HCT116 (cell line): ENCODE measurements at regions not wholly inside any gene's neighbourhood (a gene's known extent, or its start where the extent isn't known, plus 50 kb on each side); places are given as distances from the start of the nearest gene placed in this dataset.

ENCODE experiments used
- ATAC-seq: fragments of 200-7000 bp; cut with Tn5 transposase; 2 replicates; pipeline ENCODE4 v1.9.1; 2020; ENCODE audit warnings: mild to moderate bottlenecking, moderate library complexity
- BruUV-seq: library from RNA; stranded (reverse); fragments of 400-500 nt; replicated peaks from 2 replicates; lab custom pipeline; 2021; lab: Mats Ljungman, UMichigan
- CTCF ChIA-PET: fragments of 300-600 bp; sonication (Branson Sonifier 250); formaldehyde crosslinking; loops from one replicate; lab custom pipeline; 2021; ENCODE audit warnings: antibody characterized with exemption; lab: Charles Lee
- POLR2A ChIA-PET: fragments of 300-600, 350-600 bp; sonication (Branson Sonifier 250); formaldehyde crosslinking; loops from one replicate; lab custom pipeline; 2021; ENCODE audit warnings: antibody characterized with exemption; lab: Charles Lee
- RAD21 ChIA-PET, 2 experiments: fragments of 300-600 bp; sonication (Branson Sonifier 250); formaldehyde crosslinking; loops; one replicate each; lab custom pipeline; 2023; ENCODE audit warnings: low total read pairs in 2 of 2; ENCODE audit not compliant: uncharacterized antibody in 2 of 2, unreplicated experiment in 2 of 2, low non-redundant PET in 1 of 2; lab: Charles Lee
- DNase-seq: peaks from one replicate; pipeline ENCODE4 v3.0.0-alpha.2; 2010; ENCODE audit warnings: low read depth, low spot score
- H2AFZ ChIP-seq: fragments of 200-600 bp; shearing (Covaris generic), sonication (generic); 2 replicates; pipeline ENCODE4 v1.6.1; 2017; ENCODE audit warnings: low read depth, mixed run types, mixed read lengths, antibody characterized with exemption, low read length; ENCODE audit not compliant: poor library complexity, severe bottlenecking
- H3K27ac ChIP-seq: 2 replicates; pipeline ENCODE4 v1.5.1; 2012; ENCODE audit warnings: low read depth, low read length
- H3K27me3 ChIP-seq: fragments of 200-600 bp; sonication (generic); 2 replicates; pipeline ENCODE4 v1.6.1; 2016; ENCODE audit warnings: mixed run types, low read length, mixed read lengths; ENCODE audit not compliant: insufficient read depth
- H3K36me3 ChIP-seq, 2 experiments: fragments of 200-500 bp in 1 of 2; fragments of 200-600 bp in 1 of 2; sonication (Bioruptor generic) in 1 of 2; sonication (generic) in 1 of 2; 2 replicates each; pipeline versions ENCODE4 v1.5.1 to v1.6.1; 2014 to 2016; ENCODE audit warnings: low read length in 2 of 2, inconsistent platforms in 1 of 2, mixed read lengths in 1 of 2, mixed run types in 1 of 2; ENCODE audit not compliant: insufficient read depth in 2 of 2, control insufficient read depth in 1 of 2
- H3K4me1 ChIP-seq, 2 experiments: fragments of 200-600 bp in 1 of 2; sonication (generic) in 1 of 2; 2 replicates each; pipeline versions ENCODE4 v1.5.1 to v1.6.1; 2012 to 2017; ENCODE audit warnings: low read length in 2 of 2, inconsistent platforms in 1 of 2, mild to moderate bottlenecking in 1 of 2, mixed read lengths in 1 of 2, mixed run types in 1 of 2, moderate library complexity in 1 of 2; ENCODE audit not compliant: insufficient read depth in 2 of 2, control insufficient read depth in 1 of 2
- H3K4me2 ChIP-seq: fragments of 200-600 bp; sonication (generic); 2 replicates; pipeline ENCODE4 v1.6.1; 2017; ENCODE audit warnings: mixed run types, low read length, mixed read lengths
- H3K4me3 ChIP-seq, 2 experiments: fragments of 200-600 bp in 1 of 2; sonication (generic) in 1 of 2; replicated peaks in 1 of 2; 2 replicates each; pipeline ENCODE4 v1.5.1; 2011 to 2016; ENCODE audit warnings: low read length in 2 of 2, control low read depth in 1 of 2, low read depth in 1 of 2, mild to moderate bottlenecking in 1 of 2, mixed read lengths in 1 of 2, mixed run types in 1 of 2
- H3K79me2 ChIP-seq: fragments of 200-600 bp; sonication (generic); 2 replicates; pipeline ENCODE4 v1.6.1; 2017; ENCODE audit warnings: mild to moderate bottlenecking, mixed run types, low read length, moderate library complexity, mixed read lengths; ENCODE audit not compliant: insufficient read depth
- H3K9ac ChIP-seq: fragments of 200-600 bp; sonication (generic); 2 replicates; pipeline ENCODE4 v1.6.1; 2016; ENCODE audit warnings: low read length, mixed read lengths
- H3K9me2 ChIP-seq: fragments of 200-600 bp; sonication (generic), shearing (Covaris generic); 2 replicates; pipeline ENCODE4 v1.6.1; 2017; ENCODE audit warnings: mixed run types, mild to moderate bottlenecking, moderate library complexity; ENCODE audit not compliant: insufficient read depth
- H3K9me3 ChIP-seq, 2 experiments: fragments of 200-500 bp in 1 of 2; fragments of 200-600 bp in 1 of 2; sonication (Bioruptor generic) in 1 of 2; sonication (generic) in 1 of 2; 2 replicates each; pipeline ENCODE4 v1.6.1; 2014 to 2017; ENCODE audit warnings: low read length in 2 of 2, mixed read lengths in 2 of 2, inconsistent platforms in 1 of 2, low read depth in 1 of 2, mild to moderate bottlenecking in 1 of 2, mixed run types in 1 of 2, moderate library complexity in 1 of 2; ENCODE audit not compliant: control insufficient read depth in 1 of 2, insufficient read depth in 1 of 2
- H4K20me1 ChIP-seq: fragments of 200-600 bp; sonication (generic), shearing (Covaris generic); 2 replicates; pipeline ENCODE4 v1.6.1; 2017; ENCODE audit warnings: mixed run types, mild to moderate bottlenecking, moderate library complexity; ENCODE audit not compliant: insufficient read depth
- ATF3 ChIP-seq: IDR thresholded peaks from 2 replicates; pipeline ENCODE4 v1.6.1; 2012
- CBX3 ChIP-seq: IDR thresholded peaks from 2 replicates; pipeline ENCODE4 v1.6.1; 2012; ENCODE audit warnings: low read depth
- CEBPB ChIP-seq: IDR thresholded peaks from 2 replicates; pipeline ENCODE4 v1.6.1; 2012; ENCODE audit warnings: low read depth
- CTCF ChIP-seq, 3 experiments: fragments of 200-600 bp in 1 of 3; sonication (generic) in 1 of 3; IDR thresholded peaks in 2 of 3; conservative IDR thresholded peaks in 1 of 3; 2 replicates each; pipeline ENCODE4 v1.5.1; 2012 to 2017; ENCODE audit warnings: low read depth in 2 of 3, low read length in 2 of 3, antibody characterized with exemption in 1 of 3, borderline replicate concordance in 1 of 3, control low read depth in 1 of 3, mild to moderate bottlenecking in 1 of 3, mixed read lengths in 1 of 3, mixed run types in 1 of 3, moderate library complexity in 1 of 3; ENCODE audit not compliant: insufficient read depth in 1 of 3
- EGR1 ChIP-seq: IDR thresholded peaks from 2 replicates; pipeline ENCODE4 v1.6.1; 2012; ENCODE audit warnings: low read depth
- EZH2 ChIP-seq: fragments of 200-600 bp; sonication (generic); IDR thresholded peaks from 2 replicates; pipeline ENCODE4 v1.6.1; 2017; ENCODE audit warnings: antibody characterized with exemption, mixed run types
- EZH2phosphoT487 ChIP-seq: fragments of 200-600 bp; IDR thresholded peaks from 2 replicates; pipeline ENCODE4 v1.6.1; 2018; ENCODE audit warnings: antibody characterized with exemption, borderline replicate concordance
- FOSL1 ChIP-seq: IDR thresholded peaks from 2 replicates; pipeline ENCODE4 v1.6.1; 2012; ENCODE audit warnings: low read depth
- JUND ChIP-seq: IDR thresholded peaks from 2 replicates; pipeline ENCODE4 v1.6.1; 2012
- MAX ChIP-seq: IDR thresholded peaks from 2 replicates; pipeline ENCODE4 v1.6.1; 2012
- POLR2A ChIP-seq: IDR thresholded peaks from 2 replicates; pipeline ENCODE4 v1.7.0; 2011; ENCODE audit warnings: borderline replicate concordance; ENCODE audit not compliant: insufficient read depth, insufficient read length; ENCODE audit errors: extremely low read depth
- POLR2AphosphoS5 ChIP-seq: IDR thresholded peaks from 2 replicates; pipeline ENCODE4 v1.6.1; 2011; ENCODE audit warnings: mild to moderate bottlenecking, low read depth, low read length, moderate library complexity
- RAD21 ChIP-seq: IDR thresholded peaks from 2 replicates; pipeline ENCODE4 v1.6.1; 2012; ENCODE audit warnings: low read depth, mild to moderate bottlenecking
- REST ChIP-seq: IDR thresholded peaks from 2 replicates; pipeline ENCODE4 v1.6.1; 2012; ENCODE audit warnings: low read depth
- SIN3A ChIP-seq: IDR thresholded peaks from 2 replicates; pipeline ENCODE4 v1.6.1; 2012; ENCODE audit warnings: low read depth
- SRF ChIP-seq: IDR thresholded peaks from 2 replicates; pipeline ENCODE4 v1.6.1; 2012; ENCODE audit warnings: low read depth
- TCF7L2 ChIP-seq: IDR thresholded peaks from 2 replicates; pipeline ENCODE4 v1.7.0; 2011; ENCODE audit warnings: borderline replicate concordance, inconsistent platforms; ENCODE audit not compliant: insufficient read depth, insufficient read length; ENCODE audit errors: extremely low read depth
- YY1 ChIP-seq: IDR thresholded peaks from 2 replicates; pipeline ENCODE4 v1.6.1; 2011; ENCODE audit warnings: low read length, low read depth, moderate library complexity, mild to moderate bottlenecking; ENCODE audit not compliant: insufficient replicate concordance; ENCODE audit errors: extremely low read depth
- ZFX ChIP-seq: fragments of 450-650 bp; IDR thresholded peaks from 2 replicates; pipeline ENCODE4 v1.6.1; 2017
- ZNF274 ChIP-seq: fragments of 200-500 bp; sonication (Bioruptor generic); IDR thresholded peaks from 2 replicates; pipeline ENCODE4 v1.6.1; 2014; ENCODE audit warnings: mild to moderate bottlenecking, low read depth, low read length, inconsistent platforms
- intact Hi-C: fragments of 100-400 bp; cut with micrococcal nuclease; formaldehyde crosslinking; loops from 2 replicates; pipeline ENCODE4 v1.10.0; 2022

- Histone ChIP-seq H3K4me3 (no peak overlapping the region), H3K4me2 (no peak overlapping the region), H3K9me3 (peaks cover 6 to 23% of the 10 kb centered on the region in 2 experiments; a peak in 2 of 4 replicates), H3K9me2 (no peaks in the 10 kb centered on the region), H3K9ac (no peak overlapping the region), H3K27me3 (no peaks in the 10 kb centered on the region), H3K27ac (no peak overlapping the region), H3K36me3 (no peaks in the 10 kb centered on the region), H3K4me1 (no peaks in the 10 kb centered on the region), H4K20me1 (no peaks in the 10 kb centered on the region), H2AFZ (no peak overlapping the region), H3K79me2 (no peaks in the 10 kb centered on the region)
- no TSS peak for BruUV-seq
- ChIA-PET CTCF (no interaction called here), RAD21 (no interaction called here), POLR2A (no interaction called here)
- DNase-seq (no peak), ATAC-seq (no peak)
- TF ChIP-seq YY1 (no peak), SRF (no peak), MAX (no peak), FOSL1 (no peak), RAD21 (no peak), CBX3 (no peak), SIN3A (no peak), JUND (no peak), ATF3 (no peak), EZH2 (no peak), TCF7L2 (no peak), CTCF (IDR thresholded peaks at IDR 0.05 in 2 of 3, conservative IDR thresholded peaks at IDR 0.05 in 1 of 3; ENCODE audit: borderline replicate concordance in 1 of 3, insufficient read depth in 1 of 3, low read depth in 2 of 3, low read length in 2 of 3) (no peak), EZH2phosphoT487 (no peak), CEBPB (no peak), ZFX (no peak), ZNF274 (no peak), REST (no peak), EGR1 (no peak), POLR2A (no peak), POLR2AphosphoS5 (no peak)
- intact Hi-C loops = no loop called here
Observed at GRCh38 chr16:80480664-80481063, 60.1 kb upstream of the DYNLRB2 start.
